ENCODE measurements at regions not wholly inside any gene's neighbourhood (a gene's known extent, or its start where the extent isn't known, plus 50 kb on each side); places are given as distances from the start of the nearest gene placed in this dataset.

GRCh38 chr9:104991144-104991953, 63.4 kb upstream of the ABCA1 start:
- TF ChIP-seq ZNF274 (IDR thresholded peaks at IDR 0.05; ENCODE audit: low read depth, low read length) (no peak), SUZ12 (IDR thresholded peaks at IDR 0.05; ENCODE audit: extremely low read depth, insufficient read depth, insufficient read length) (no peak), YY1 (IDR thresholded peaks at IDR 0.05; ENCODE audit: insufficient read depth, insufficient read length) (no peak)

All from NT2/D1 (cell line).